ENCODE measurements at regions not wholly inside any gene's neighbourhood (a gene's known extent, or its start where the extent isn't known, plus 50 kb on each side); places are given as distances from the start of the nearest gene placed in this dataset.
"Not testable (repeated sequence)": the region's sequence is repeated elsewhere in the genome, so short reads cannot be mapped to it uniquely, and the experiment has no call there.

GRCh38 chr14:99995700-99996356 is 69.4 kb upstream of the EVL start:
- DNase-seq, result peak; percentile 43

GRCh38 chr14:99996951-99997571 is 68.2 kb upstream of the EVL start:
- DNase-seq, result no peak

DNA sequence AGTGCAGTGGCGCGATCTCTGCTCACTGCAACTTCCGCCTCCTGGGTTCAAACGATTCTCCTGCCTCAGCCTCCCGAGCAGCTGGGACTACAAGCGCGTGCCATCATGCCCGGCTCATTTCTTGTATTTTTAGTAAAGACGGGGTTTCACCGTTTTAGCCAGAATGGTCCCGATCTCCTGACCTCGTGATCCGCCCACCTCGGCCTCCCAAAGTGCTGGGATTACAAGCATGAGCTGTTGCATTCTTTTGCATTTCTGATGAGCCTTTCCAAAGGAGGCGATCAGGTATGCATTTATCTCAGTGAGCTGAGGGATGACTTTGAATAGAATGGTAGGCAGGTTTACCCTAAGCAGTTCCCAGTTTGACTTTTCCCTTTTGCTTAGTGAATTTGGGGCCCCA is 64.8 kb upstream of the EVL start:
- DNase-seq, result not testable (repeated sequence)

DNA sequence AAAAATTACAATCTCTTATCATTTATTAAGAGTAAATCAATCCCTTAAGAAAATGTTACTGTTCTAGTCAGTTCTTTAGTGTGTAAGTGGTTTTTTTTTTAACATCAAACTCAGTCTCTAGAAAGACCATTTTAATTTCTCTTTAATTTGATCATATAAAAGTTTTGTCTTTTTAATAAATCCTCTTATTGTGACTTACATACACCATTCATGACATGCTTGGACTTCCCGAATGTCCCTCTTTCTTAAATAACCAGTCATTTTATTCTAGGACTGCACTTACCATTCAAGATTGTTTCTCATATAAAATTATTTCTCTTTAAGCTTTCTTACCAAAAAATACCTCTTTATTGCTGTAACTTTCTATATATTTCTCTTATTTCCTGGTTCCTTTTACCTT is 60.8 kb upstream of the EVL start:
- DNase-seq, result no peak

DNA sequence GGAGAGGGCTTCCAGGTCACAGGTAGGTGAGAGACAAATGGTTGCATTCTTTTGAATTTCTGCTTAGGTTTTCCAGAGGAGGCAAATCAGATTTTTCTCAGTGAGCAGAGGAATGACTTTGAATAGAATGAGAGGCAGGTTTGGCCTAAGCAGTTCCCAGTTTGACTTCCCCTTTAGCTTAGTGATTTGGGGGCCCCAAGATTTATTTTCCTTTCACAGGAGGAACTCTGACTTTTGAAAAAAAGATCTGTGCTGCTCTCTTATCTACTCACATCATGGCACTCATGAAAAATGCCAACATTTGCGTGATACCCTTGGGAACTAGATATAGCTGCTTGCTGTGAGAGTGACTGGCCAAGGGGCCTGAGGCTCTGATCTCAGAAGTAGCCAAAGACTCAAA is 58.0 kb upstream of the EVL start:
- DNase-seq, result no peak

- not testable (repeated sequence) for DNase-seq
Measured at GRCh38 chr14:100009802-100010201, 55.4 kb upstream of the EVL start.

DNA sequence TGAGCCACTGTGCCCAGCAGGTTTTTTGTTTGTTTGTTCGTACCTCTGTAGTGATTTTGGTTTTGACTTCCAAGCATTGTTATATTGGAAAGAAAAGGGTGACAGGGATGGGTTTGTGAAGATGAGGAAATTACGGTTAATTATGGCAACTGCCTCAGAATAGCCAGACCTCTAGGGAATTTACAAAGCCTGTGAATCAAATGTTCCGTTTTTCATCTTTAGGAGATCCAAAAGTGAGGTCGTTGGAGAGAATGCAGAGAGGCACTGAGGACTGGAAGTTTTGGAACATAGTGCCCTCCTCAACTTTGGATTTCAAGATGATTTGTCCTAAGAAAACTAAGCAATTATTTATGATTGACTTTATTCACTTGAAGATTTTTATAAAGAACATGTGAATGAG is 54.5 kb upstream of the EVL start:
- no peak for DNase-seq

DNA sequence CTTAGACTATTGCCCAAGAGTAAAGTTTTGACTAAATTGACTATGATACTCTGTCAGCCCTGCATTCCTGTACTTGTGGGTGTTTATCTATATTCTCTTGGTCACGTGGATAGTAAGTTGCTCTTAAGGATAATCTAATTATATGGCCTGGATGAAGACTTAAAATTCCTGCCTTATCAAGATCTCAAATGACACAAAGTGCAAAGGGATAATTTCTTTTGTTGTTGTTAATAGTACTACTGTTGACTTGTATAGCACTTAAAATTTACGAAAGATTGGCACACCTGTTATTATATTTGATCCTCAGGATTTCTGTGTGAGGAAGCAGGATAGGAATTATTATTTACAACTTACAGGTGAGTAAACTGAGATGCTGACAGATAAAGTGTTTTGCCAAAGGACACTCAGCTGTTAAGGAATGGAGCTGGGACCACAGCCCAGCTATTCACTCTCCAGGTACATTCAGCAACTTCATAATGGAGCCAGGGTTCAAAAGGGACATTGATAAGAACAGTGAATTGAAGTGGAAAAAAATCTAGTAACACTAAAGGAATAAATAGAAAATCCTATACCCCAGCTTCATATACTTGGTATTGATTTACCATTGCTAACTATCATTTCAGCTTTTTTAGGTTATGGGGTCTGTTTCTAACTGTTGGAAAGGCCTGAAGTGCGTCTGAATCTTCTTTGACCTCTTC is 53.4 kb upstream of the EVL start:
- no peak for DNase-seq

- no peak for DNase-seq
Measured at GRCh38 chr14:100012478-100013327, 52.5 kb upstream of the EVL start.

DNA sequence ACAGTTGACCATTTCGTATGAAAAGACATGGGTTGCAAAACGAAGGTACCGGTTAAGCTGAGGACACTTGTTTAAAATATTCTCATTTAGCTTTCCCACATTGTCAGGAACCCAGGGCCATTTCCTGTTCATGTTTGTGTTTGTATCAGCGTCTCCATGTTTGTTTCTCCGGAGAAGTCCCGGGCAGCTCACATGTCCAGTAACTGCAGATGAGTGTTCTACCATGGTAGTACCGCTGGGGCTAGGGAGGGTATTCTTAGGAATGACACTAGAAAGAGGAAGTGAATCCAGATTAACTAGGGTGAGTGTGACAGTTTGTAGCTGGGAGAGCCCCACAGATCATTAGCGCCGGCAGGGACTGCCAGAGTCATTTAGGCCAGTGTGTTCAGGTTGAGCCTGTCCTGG is 50.0 kb upstream of the EVL start:
- no peak for DNase-seq
